ENCODE measurements at regions not wholly inside any gene's neighbourhood (a gene's known extent, or its start where the extent isn't known, plus 50 kb on each side); places are given as distances from the start of the nearest gene placed in this dataset.

DNA sequence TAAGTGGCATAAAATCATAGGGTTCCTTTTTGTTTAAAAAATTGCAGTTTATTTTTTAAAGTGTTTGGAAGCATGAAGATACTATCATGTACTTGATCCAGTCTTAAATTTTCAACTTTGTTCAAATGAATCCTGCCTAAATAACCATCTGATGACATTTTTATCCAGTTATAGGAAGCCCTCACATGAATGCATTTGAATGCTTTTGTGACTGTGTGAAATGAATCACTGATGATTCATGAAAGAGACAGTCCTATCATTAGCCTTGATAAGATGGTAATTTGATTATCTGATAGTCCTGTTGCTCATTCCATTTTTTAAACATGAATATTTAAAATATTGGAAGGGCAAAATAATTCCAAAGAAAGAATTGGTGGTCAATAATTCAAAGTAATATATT lies 401.9 kb upstream of the ROBO2 start:
- intact Hi-C loops (cut with DNase I) = no loop called here
- DNase-seq = no peak

DNA sequence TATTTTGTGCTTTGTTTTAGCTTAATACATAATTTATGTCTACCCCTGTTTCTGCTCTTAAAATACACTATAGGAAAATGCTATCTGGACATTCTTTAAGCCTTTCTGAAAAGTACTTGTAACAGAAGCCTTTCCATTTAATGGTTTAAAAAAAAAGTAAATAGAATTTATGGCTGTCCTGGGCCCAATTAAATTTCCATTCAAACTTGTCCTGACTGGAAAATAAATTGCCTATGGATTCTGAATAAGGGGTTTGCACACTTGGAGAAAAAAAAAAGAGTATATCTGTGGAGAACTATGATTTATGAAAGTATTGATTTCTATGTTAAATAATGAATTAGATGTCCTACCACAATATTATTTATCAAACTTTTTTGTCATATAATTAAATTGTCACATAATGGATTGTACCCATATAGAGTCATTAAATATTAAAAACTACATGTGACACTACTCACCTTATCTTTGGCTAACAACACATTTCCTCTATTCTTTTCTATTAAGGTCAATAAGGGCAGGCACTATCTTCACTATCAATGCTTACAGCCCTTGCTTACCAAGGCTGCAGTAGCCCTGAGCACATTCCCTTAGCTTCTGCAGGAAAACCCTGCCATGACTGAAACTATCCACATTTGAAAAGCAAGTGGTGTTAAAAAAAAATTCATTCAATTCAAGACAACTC lies 396.1 kb upstream of the ROBO2 start:
- intact Hi-C loops (cut with DNase I) = no loop called here
- no peak for DNase-seq

DNA sequence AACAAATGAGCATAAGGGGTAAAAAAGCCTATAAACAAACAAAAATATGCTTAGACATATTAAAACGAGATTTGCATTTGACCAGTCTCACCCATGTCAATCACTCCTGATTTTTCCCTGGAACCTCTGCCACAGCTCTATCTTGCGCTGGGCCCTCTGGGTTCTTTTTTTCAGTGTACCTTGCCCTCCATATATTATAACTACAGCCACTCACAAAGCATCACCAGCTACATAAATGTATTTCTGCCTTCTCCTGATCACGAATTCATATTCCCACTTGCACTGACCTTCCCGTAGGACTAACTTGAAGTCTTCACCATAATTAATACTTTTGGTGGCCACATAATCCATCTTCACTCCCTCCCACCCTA lies 395.6 kb upstream of the ROBO2 start:
- no peak for DNase-seq
- intact Hi-C loops (cut with DNase I) = no loop called here

DNA sequence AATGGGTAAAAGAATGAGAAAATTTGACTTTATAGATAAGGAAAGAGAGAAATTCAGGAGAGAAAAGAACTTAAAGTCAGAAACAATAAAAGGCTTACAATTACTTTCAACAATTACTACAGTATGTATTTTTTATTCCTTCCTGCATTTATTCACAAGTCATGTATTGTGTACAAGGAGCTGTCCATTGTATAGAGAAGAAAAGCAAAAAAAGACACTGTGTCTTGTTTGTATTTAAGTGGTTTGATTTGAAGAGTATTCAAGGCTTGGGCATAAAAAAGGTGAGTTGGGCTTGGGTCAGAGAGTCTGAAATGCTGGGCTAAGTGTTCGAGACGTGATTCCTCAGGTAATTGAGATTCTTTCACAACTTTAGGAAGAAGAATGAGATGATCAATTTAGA lies 394.2 kb upstream of the ROBO2 start:
- no peak for DNase-seq
- intact Hi-C loops (cut with DNase I) = no loop called here

DNA sequence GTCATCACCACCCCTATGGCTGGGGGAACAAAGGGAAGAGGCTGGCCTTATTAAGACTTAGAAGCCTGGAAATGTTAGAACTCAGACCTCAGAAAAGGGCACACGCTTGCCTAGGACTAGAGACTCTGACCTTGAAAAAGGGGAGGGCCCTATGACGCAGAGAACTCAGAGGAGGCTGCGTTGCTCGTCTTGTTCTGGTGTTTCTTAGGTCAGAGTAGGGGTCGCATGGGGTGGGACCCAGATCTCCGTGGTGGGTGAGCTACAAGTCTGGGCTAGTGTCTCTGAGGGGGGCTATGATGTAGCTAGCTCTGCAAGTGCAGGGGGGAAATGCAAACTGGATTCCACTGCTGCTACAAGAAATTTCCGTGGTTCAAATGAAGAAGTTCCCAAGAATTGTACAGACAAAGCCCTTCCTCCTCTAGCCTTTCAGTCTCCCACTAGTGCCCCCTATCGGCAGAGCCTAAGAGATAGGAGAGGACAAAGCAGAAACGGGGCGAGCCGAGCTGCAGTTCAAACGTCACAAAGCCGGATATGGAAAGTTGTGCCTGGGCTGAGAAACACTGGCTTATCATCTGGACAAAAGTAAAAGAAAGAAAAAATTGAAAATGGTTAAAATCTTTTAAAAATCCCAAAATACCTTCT lies 392.9 kb upstream of the ROBO2 start:
- DNase-seq = peak in 1 of 42 donors; percentile 2

DNA sequence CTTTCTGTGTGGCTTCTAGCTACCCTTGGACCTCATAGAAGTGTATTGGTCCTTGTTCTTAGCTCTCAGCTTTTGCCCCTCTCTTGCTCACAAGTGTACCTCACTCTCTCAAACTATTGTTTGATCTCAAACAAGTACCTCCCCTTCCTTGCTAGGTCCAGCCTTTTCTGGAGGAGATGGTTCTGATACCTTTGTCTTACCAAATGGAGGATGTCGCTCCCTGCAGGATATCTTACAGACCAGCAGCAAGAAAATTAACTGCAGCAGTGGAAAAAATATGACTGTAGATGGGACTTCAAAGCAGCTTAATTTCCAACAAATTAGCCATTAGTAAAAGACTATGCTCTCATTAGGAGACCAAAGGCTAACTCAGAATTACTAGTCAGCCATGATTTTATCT lies 388.1 kb upstream of the ROBO2 start:
- DNase-seq = no peak
- intact Hi-C loops (cut with DNase I) = no loop called here

More for the DNA sequence above, 392.9 kb upstream of the ROBO2 start:
- intact Hi-C loops (cut with DNase I) = no loop called here

DNA sequence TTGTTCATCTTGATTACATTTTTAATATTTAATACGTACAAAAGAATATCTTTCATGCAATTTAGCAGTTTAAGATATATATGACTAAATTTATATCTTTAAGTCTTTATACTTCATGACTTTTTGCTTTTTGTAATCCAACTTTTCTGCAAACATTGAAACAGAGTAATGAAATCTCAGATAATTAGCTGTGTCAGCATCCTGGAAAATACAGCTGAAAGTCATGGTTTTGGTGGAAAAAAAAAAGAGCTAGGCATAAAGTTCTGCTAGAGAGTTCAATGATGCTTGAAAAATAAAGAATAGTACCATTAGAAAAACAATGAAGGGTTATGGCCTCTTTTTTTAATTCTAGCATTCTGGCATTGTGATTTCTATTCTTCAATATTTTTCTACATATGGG lies 387.4 kb upstream of the ROBO2 start:
- DNase-seq = no peak
- intact Hi-C loops (cut with DNase I) = no loop called here

DNA sequence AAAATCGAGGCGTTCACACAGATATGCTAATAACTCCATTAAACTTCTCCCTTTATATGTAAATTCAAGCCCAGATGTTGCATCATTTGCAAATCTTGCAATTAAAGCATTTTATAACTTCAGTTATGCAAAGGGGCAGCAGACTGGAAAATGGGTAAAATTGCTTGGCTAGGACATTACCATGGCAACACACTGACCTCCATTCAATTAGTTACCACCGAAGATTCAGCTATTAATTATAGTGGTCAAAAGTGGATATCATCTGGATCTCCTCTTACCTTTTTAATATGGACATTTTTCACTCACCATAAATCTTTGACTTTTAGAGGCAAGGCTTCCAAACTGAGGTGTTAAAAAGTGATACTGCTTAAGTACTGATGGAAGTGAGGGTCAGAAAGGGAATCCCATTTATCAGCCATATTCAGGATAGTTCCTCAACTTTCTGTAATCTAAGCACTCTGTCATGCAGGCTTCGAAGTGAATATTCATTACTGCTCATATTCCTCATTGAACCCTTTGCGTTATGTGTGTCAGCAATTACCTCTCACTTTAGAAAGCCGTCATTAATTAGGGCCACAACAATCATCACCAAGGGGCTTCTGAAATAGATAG lies 386.2 kb upstream of the ROBO2 start:
- intact Hi-C loops (cut with DNase I) = no loop called here
- DNase-seq = no peak

DNA sequence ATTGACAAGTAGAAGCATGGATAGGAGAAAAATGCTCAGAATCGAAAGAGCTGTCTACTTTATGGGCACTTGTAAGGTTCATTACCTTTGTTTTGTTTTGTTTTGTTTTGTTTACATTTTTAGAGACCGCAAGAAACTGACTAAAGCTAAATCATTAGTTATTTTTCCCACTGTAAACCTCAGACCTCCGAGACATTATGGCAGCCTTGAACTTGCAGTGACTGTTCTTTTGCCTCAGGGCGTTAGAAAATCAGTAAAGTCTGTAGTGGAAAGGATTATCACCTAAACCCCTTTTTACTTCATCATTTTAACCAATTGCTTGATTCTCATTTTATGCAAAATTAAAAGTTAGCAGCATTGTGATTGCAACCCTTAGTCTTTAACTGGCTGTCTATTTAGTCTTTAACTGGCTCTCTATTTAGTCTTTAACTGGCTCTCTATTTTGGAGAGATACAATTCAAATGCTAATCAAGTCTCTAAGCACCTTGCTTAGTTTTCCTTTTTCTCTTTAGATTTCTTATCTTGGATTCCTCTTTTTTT lies 383.3 kb upstream of the ROBO2 start:
- DNase-seq = no peak
- intact Hi-C loops (cut with DNase I) = no loop called here

DNA sequence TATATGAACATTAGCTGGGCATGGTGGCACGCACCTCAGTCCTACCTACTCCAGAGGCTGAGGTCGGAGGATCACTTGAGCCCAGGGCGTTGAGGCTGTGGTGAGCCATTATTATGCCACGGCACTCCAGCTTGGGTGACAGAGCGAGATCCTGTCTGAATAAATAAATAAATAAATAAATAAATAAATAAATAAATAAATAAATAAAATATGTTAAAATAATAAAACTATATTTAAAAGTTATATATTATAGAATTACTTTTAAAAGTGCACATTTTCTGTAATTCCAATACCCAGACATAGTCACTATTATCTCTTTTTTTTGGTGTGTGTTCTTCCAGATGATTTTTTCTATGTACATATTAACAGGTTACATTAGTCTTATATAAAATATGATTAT lies 382.0 kb upstream of the ROBO2 start:
- intact Hi-C loops (cut with DNase I) = no loop called here
- DNase-seq = no peak

DNA sequence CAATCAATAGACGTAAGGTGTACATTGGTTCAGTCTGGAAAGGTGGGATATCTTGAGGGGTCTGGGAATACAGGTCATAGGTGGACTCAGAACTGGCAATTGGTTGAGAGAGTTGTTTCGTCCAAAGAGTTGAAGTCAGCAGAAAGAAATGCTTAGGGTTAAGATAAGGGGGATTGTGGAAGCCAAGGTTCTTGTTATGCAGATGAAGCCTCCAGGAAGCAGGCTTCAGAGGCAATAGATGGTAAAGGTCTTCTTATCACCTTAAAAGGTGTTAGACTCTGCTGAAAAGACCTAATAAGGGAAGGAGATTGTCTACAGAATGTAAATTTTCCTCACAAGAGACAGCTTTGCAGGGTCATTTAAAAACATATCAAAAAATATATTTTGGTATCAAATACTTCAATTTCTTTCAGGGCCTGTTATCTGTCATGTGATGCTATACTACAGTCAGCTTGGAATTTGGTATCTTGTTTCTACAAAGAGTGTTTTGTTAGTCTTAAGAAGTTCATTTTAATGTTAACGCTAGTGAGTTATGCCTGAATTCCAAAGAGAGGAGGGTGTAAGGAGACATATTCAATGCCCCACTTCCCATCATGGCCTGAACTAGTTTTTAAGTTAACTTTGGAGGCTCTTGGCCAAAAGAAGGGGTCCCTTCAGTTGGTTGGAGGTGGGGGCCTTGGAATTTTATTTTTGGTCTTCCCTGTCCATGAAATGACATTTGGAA lies 378.2 kb upstream of the ROBO2 start:
- DNase-seq = no peak
- intact Hi-C loops (cut with DNase I) = no loop called here

DNA sequence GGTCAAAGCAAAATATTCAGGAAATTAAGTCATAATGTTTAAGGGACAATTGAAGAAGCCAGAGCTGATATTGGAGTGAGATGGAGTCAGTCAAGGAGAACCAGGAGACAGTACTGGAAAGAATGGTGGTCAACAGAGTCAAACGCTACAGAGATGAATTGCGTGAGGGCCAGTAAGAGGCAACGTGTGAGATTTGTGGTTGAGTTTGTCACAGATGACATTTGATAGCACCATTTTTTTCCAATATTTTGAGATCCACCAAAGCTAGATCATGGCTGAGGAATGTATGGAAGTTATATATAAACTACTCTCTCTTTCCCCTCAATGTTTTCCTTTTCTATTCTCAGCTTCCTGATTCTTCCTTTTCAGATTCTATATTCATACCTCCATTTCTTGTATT lies 375.1 kb upstream of the ROBO2 start:
- no peak for DNase-seq
- intact Hi-C loops (cut with DNase I) = no loop called here

DNA sequence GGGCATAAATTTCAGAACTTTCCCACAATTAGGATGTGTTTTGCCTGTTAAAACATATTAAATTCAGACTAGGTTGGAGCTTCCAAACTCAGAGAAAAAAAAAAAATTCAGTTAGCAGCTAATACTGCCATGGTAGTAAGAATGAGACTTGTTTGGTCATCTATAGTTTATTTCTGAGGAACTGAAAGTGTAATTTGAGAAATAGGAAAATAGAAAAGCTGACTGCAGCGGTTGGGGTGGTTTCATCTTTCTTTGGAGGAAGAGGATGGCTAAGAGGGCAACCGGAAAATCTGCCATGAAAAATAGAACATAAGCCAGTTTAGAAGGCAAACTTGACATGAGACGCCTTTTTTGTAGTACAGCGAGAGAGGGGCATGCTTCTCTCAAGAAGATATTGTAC lies 371.2 kb upstream of the ROBO2 start:
- DNase-seq = no peak
- intact Hi-C loops (cut with DNase I) = no loop called here

DNA sequence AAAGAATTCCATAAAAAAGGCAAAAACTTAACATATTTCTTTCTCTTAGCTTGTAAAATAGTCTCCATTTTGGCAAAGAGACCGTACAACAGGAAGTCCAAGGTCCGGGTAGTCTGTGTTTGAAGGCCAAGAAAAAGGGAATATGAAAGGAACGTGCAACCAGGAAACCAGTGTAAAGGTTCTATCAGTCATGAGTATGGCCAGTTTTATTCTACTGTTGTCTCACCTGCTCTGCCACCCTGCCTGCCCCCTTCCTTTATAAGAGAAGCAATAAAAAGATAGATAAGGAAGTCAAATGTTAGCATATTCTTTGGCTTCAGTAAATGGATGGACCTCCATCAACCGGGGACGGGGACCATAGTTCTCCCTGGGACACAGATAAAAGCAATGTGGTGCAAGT lies 370.6 kb upstream of the ROBO2 start:
- no peak for DNase-seq
- intact Hi-C loops (cut with DNase I) = no loop called here

DNA sequence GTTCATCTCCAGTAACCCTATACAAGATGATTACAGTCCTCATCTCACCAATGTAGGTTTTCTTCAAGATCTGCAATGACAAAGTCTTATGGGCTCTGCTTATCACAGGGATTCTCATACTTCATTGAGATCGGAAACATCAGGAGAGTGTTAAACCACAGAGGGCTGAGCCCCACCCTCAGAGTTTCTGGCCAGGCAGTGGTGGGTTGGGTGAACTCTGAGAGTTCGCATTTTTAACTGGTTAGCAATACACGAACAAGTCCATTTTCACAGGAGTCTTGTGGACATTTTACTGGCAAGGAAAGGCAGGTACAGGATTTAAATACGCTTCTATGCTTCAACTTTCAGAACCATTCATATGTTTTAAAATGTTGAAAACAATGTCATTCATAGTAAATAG lies 366.7 kb upstream of the ROBO2 start:
- intact Hi-C loops (cut with DNase I) = no loop called here
- DNase-seq = no peak

DNA sequence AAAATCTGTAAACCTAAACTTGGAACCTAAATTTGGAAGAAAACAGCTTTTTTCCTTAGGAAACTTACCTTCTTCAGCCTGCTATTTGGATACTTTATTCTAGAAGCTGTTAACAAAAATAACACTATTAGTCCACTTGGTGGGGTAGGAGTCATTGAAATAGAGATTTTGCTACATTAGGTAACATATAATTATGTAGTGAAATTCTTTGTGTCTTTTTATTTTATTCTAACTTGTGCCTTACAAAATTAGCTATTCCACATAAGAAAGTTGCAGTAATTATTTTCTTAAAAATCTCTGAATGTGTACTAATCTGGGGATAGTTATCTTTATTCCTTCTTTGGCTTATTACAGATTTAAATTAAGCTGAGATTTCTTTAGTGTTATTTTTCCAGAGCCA lies 360.4 kb upstream of the ROBO2 start:
- intact Hi-C loops (cut with DNase I) = no loop called here
- DNase-seq = no peak

DNA sequence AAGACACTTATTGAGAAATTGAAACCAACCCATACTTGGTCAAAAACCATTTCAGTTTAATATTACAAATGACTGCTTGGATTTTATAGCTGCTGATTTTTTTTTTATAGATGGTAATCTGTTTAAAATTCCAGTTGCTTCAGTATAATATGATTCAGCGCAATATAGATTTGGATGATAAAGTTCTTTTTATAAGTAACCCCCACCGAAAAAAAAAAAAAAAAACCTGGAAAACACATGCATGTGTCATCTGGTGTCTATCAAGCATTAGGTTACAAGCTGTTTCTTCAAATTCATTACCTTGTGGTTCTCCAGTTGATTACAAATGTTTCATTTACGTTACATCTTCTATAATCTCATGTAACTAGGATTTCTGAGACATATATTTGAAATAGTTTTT lies 356.6 kb upstream of the ROBO2 start:
- intact Hi-C loops (cut with DNase I) = no loop called here
- DNase-seq = no peak

DNA sequence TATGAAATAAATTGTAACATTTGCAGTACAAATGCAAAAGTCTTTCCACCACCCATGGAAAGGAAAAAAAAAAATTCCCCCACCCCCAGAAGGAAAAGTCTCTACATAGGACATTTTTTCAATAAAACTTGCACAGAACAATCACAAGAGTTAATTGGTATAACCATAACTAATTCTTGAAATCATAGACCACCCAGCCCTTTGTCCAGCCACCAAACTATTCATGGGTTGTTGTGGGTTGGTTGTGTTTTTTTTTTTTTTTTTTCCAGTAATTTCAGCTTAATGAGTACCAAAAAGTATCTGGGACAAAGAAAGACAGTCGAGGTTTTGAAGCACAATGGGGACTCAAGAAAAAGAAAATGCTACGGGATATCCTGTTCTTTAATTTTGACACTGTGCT lies 355.0 kb upstream of the ROBO2 start:
- intact Hi-C loops (cut with DNase I) = no loop called here
- DNase-seq = no peak

DNA sequence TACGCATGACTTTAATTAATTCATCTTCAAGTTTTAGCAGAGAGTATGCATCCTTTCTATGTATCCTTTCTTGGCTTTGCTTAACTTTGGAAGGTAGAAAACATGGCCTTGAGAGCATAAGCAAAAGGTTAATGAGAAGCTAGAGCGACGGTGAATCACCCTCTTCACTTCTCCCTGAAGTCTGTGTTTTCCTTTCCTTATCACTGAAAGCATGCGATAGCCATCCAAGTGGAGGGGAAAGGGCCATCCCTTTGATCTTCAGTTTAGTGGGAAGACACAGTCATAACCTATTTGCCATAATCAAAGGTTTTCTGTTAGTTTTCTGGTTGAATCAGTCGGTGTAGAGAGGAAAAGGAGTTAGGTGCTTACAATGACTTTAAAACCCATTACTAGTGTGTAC lies 354.0 kb upstream of the ROBO2 start:
- intact Hi-C loops (cut with DNase I) = no loop called here
- no peak for DNase-seq

DNA sequence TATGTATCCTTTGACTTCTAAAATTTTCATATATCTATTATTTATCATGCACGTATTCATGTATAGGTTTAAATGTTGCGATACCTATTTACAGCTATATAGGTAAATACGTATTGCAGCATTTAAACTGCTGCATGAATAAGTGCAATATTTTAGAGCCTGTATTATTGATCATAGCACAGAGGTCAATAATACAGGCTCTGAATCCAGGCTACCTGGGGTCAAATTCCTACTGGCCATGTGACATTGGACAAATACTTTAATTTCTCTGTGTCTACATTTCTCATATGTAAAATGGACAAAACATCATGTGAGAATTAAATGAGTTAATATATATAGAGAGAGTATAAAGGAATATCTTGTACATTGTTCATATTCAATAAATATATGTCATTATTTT lies 352.9 kb upstream of the ROBO2 start:
- intact Hi-C loops (cut with DNase I) = no loop called here
- no peak for DNase-seq

Measured in head of caudate nucleus (tissue), 42 donors.